Sigmoid colon (tissue), 6 donors: ENCODE measurements at regions not wholly inside any gene's neighbourhood (a gene's known extent, or its start where the extent isn't known, plus 50 kb on each side); places are given as distances from the start of the nearest gene placed in this dataset.

ENCODE experiments used
- DNase-seq: peaks from one replicate; pipeline ENCODE4 v3.0.0-alpha.2; 2019
- H3K27ac ChIP-seq, 4 donors: fragments of 200-600 bp; sonication (generic); one replicate each; pipeline ENCODE4 v1.5.1; 2016 to 2019; ENCODE audit warnings: mild to moderate bottlenecking in 1 of 4
- H3K27me3 ChIP-seq, 3 donors: fragments of 200-600 bp; sonication (generic); one replicate each; pipeline ENCODE4 v1.5.1; 2019; ENCODE audit warnings: mild to moderate bottlenecking in 1 of 3
- H3K36me3 ChIP-seq, 4 donors: fragments of 200-600 bp; sonication (generic); one replicate each; pipeline ENCODE4 v1.5.1; 2016 to 2019
- H3K4me1 ChIP-seq, 4 donors: fragments of 200-600 bp; sonication (generic); one replicate each; pipeline ENCODE4 v1.5.1; 2017 to 2019
- H3K4me3 ChIP-seq, 4 donors: fragments of 200-600 bp; sonication (generic); one replicate each; pipeline ENCODE4 v1.5.1; 2017 to 2019; ENCODE audit warnings: mild to moderate bottlenecking in 2 of 4, moderate library complexity in 1 of 4
- H3K9me3 ChIP-seq, 4 donors: fragments of 200-600 bp in 3 of 4; sonication (generic) in 3 of 4; one replicate each; pipeline versions ENCODE4 v1.5.1 to v1.6.1; 2013 to 2019
- CTCF ChIP-seq, 4 experiments: fragments of 450-650 bp in 3 of 4; fragments of 200-600 bp in 1 of 4; IDR thresholded peaks; one replicate each; pipeline ENCODE4 v1.5.1; 2016 to 2019; ENCODE audit warnings: antibody characterized with exemption in 4 of 4, mild to moderate bottlenecking in 3 of 4, moderate library complexity in 2 of 4
- EP300 ChIP-seq, 4 donors: sonication (generic); formaldehyde crosslinking; IDR thresholded peaks; one replicate each; pipeline ENCODE4 v1.6.1; 2017; ENCODE audit warnings: antibody characterized with exemption in 4 of 4
- POLR2A ChIP-seq, 2 donors: fragments of 450-650 bp; IDR thresholded peaks; one replicate each; pipeline ENCODE4 v1.6.1; 2016; ENCODE audit warnings: antibody characterized with exemption in 2 of 2, mild to moderate bottlenecking in 2 of 2, moderate library complexity in 2 of 2
- POLR2AphosphoS5 ChIP-seq, 4 donors: sonication (generic); formaldehyde crosslinking; IDR thresholded peaks; one replicate each; pipeline ENCODE4 v1.6.1; 2017; ENCODE audit warnings: antibody characterized with exemption in 4 of 4
- WGBS, 2 donors: extraction: QIAGEN DNeasy Blood & Tissue Kit; methylation state at CpG; one replicate each; pipeline ENCODE4 v1.1.7; 2013; 5-methylcytosine and 5-hydroxymethylcytosine counted together
- intact Hi-C: fragments of 100-400 bp; cut with DNase I; formaldehyde crosslinking; loops from one replicate; pipeline ENCODE4 v1.15.1; 2023
- donor health status: healthy with polysubstance abuse.
- donor health status: healthy.

DNA sequence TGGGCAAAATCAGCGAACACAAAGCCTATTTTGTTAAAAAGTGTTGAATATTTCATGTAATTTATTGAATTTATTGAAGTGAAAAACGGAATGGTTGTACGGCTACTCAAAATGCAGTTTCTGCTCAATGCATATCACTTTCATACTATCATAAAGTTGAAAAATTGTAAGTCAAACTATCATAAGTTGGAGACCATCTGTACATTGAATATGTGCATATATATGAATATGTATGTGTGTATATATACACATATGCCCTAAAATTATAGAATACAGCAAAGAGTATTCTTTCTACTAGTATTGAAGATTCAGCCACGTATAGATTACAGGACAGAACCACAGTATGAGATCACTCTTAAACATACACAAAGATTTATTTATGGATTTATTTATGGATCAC is 499.0 kb upstream of the SULF2 start:
- Histone ChIP-seq H3K27ac (no peak overlapping the region), H3K27me3 (no peaks in the 10 kb centered on the region), H3K36me3 (no peaks in the 10 kb centered on the region), H3K4me1 (peaks cover 0 to 43% (median 27%) of the 10 kb centered on the region in 4 donors), H3K4me3 (no peak overlapping the region), H3K9me3 (no peaks in the 10 kb centered on the region)
- intact Hi-C loops = no loop called here
- DNase-seq = no peak
- TF ChIP-seq POLR2AphosphoS5 (IDR thresholded peaks at IDR 0.05) (no peak), EP300 (IDR thresholded peaks at IDR 0.05) (no peak), CTCF (IDR thresholded peaks at IDR 0.05) (no peak), POLR2A (IDR thresholded peaks at IDR 0.05) (no peak)
- 34 to 82% methylated on average over 4 of the region's 4 CpGs for WGBS, 2 donors

- peaks cover 0 to 36% (median 26%) of the 10 kb centered on the region in 4 donors for H3K4me1 ChIP-seq
- no peaks in the 10 kb centered on the region for H3K9me3 ChIP-seq
- intact Hi-C loops = no loop called here
- H3K27ac ChIP-seq = peak overlapping the region in 1 of 4 donors; percentile 12
- H3K27me3 ChIP-seq = no peaks in the 10 kb centered on the region
- H3K4me3 ChIP-seq = no peak overlapping the region
- H3K36me3 ChIP-seq = no peaks in the 10 kb centered on the region
- WGBS, 2 donors = 43 to 67% methylated on average over 13 of the region's 13 CpGs
- DNase-seq = no peak
- TF ChIP-seq POLR2A (IDR thresholded peaks at IDR 0.05) = no peak
- TF ChIP-seq CTCF (IDR thresholded peaks at IDR 0.05) = no peak
- TF ChIP-seq POLR2AphosphoS5 (IDR thresholded peaks at IDR 0.05) = peak in 1 of 4 donors; percentile 67
- TF ChIP-seq EP300 (IDR thresholded peaks at IDR 0.05) = peak in 1 of 4 donors; percentile 35
These were observed 498.3 kb upstream of the SULF2 start for GRCh38 chr20:48283470-48284110.

DNA sequence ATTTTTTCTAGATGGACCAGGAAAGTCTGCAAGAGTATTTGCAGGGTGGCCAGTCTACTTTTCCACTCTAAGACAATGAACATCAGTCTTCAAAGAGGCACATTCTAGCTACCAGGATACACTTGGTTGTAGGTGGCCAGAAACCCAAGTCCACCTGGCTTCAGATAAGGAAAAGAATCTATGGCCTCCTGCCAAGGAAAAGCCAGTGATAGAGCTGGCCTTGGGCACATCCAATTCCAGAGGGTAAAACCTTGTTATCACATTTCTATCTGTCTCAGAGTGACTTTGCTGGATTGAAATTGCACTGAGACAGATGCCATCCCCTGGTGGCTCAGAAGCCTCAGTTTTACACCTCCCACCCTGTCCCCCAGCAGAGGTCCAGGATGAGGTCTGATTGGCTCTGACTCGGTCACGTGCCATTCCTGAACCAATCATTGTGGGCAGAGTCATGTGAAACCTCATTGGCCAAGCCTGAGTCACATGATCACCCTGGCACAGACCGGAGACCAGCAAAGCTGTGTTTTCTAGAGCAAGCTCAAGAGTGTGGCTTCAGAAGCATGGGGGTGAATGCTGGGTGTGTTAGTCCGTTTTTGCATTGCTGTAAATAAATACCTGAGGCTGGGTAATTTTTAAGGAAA is 497.4 kb upstream of the SULF2 start:
- H3K36me3 ChIP-seq = no peaks in the 10 kb centered on the region
- TF ChIP-seq POLR2A (IDR thresholded peaks at IDR 0.05) (no peak), CTCF (IDR thresholded peaks at IDR 0.05) (no peak), EP300 (IDR thresholded peaks at IDR 0.05) (no peak), POLR2AphosphoS5 (IDR thresholded peaks at IDR 0.05) (no peak)
- H3K4me3 ChIP-seq = no peak overlapping the region
- no peak overlapping the region for H3K27ac ChIP-seq
- no peaks in the 10 kb centered on the region for H3K27me3 ChIP-seq
- peaks cover 0 to 36% (median 23%) of the 10 kb centered on the region in 4 donors for H3K4me1 ChIP-seq
- no peak for DNase-seq
- 79 to 89% methylated on average over 4 of the region's 4 CpGs for WGBS, 2 donors
- H3K9me3 ChIP-seq = no peaks in the 10 kb centered on the region
- intact Hi-C loops = no loop called here

DNA sequence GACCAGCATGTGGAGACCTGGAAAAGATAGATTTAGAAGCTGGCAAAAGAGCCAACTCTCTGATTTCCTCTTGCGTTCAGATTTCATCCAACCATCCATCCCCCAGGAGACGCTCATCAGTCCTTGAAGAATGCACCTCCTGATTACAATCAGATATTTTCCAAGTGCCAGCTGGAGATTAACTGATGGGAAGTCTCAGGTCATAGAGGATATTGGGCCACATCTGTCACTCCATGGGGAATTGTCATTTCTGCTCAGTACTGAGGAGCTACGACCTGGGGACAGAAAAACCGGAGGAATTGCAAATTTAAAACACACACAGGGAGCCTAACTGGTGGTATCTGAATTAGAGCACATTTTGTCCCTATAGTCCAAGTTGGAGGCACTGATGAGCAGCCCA is 496.2 kb upstream of the SULF2 start:
- peaks cover 0 to 24% (median 11%) of the 10 kb centered on the region in 4 donors for H3K4me1 ChIP-seq
- H3K4me3 ChIP-seq = no peak overlapping the region
- no peaks in the 10 kb centered on the region for H3K27me3 ChIP-seq
- H3K36me3 ChIP-seq = no peaks in the 10 kb centered on the region
- H3K27ac ChIP-seq = no peak overlapping the region
- H3K9me3 ChIP-seq = no peaks in the 10 kb centered on the region
- 91 to 92% methylated on average over 4 of the region's 4 CpGs for WGBS, 2 donors
- no peak for TF ChIP-seq EP300 (IDR thresholded peaks at IDR 0.05)
- TF ChIP-seq POLR2A (IDR thresholded peaks at IDR 0.05) = no peak
- no peak for TF ChIP-seq CTCF (IDR thresholded peaks at IDR 0.05)
- TF ChIP-seq POLR2AphosphoS5 (IDR thresholded peaks at IDR 0.05) = no peak
- DNase-seq = no peak
- intact Hi-C loops = no loop called here
